ENCODE measurements at regions not wholly inside any gene's neighbourhood (a gene's known extent, or its start where the extent isn't known, plus 50 kb on each side); places are given as distances from the start of the nearest gene placed in this dataset.

DNA sequence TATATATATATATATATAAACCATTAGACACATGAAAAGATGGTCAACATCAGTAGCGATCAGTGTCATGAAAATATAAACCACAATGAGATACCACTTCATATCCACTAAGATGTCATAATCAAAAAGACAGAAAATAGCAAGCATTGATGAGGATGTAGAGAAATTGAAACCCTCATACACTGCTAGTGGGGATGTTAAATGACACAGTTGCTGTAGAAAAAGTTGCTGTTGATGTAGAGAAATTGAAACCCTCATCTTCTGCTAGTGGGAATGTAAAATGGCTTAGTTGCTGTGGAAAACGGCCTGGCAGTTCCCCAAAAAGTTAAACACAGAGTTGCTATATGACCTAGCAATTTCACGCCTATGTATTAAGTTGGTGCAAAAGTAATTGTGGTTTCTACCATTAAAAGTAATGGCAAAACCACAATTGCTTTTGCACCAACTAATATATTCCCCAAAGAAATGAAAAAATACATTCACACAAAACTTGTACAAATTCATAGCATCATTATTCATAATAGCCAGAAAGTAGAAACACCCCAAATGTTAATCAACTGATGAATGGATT is 120.5 kb upstream of the ZWINT start:
- TF ChIP-seq, protein P1, sequence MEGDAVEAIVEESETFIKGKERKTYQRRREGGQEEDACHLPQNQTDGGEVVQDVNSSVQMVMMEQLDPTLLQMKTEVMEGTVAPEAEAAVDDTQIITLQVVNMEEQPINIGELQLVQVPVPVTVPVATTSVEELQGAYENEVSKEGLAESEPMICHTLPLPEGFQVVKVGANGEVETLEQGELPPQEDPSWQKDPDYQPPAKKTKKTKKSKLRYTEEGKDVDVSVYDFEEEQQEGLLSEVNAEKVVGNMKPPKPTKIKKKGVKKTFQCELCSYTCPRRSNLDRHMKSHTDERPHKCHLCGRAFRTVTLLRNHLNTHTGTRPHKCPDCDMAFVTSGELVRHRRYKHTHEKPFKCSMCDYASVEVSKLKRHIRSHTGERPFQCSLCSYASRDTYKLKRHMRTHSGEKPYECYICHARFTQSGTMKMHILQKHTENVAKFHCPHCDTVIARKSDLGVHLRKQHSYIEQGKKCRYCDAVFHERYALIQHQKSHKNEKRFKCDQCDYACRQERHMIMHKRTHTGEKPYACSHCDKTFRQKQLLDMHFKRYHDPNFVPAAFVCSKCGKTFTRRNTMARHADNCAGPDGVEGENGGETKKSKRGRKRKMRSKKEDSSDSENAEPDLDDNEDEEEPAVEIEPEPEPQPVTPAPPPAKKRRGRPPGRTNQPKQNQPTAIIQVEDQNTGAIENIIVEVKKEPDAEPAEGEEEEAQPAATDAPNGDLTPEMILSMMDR (IDR thresholded peaks at IDR 0.05) = no peak
- TF ChIP-seq POLR2AphosphoS5 (IDR thresholded peaks at IDR 0.05; ENCODE audit: low read depth, low read length) = no peak
- TF ChIP-seq, protein P2, sequence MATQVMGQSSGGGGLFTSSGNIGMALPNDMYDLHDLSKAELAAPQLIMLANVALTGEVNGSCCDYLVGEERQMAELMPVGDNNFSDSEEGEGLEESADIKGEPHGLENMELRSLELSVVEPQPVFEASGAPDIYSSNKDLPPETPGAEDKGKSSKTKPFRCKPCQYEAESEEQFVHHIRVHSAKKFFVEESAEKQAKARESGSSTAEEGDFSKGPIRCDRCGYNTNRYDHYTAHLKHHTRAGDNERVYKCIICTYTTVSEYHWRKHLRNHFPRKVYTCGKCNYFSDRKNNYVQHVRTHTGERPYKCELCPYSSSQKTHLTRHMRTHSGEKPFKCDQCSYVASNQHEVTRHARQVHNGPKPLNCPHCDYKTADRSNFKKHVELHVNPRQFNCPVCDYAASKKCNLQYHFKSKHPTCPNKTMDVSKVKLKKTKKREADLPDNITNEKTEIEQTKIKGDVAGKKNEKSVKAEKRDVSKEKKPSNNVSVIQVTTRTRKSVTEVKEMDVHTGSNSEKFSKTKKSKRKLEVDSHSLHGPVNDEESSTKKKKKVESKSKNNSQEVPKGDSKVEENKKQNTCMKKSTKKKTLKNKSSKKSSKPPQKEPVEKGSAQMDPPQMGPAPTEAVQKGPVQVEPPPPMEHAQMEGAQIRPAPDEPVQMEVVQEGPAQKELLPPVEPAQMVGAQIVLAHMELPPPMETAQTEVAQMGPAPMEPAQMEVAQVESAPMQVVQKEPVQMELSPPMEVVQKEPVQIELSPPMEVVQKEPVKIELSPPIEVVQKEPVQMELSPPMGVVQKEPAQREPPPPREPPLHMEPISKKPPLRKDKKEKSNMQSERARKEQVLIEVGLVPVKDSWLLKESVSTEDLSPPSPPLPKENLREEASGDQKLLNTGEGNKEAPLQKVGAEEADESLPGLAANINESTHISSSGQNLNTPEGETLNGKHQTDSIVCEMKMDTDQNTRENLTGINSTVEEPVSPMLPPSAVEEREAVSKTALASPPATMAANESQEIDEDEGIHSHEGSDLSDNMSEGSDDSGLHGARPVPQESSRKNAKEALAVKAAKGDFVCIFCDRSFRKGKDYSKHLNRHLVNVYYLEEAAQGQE (IDR thresholded peaks at IDR 0.05; ENCODE audit: insufficient read depth in 1 of 2, low read depth in 2 of 2, low read length in 1 of 2) = no peak
- no peak for TF ChIP-seq SIN3A (IDR thresholded peaks at IDR 0.05; ENCODE audit: borderline replicate concordance, insufficient read depth, low read depth, low read length)

Measured in Panc1 (cell line).